ENCODE measurements at regions not wholly inside any gene's neighbourhood (a gene's known extent, or its start where the extent isn't known, plus 50 kb on each side); places are given as distances from the start of the nearest gene placed in this dataset.

GRCh38 chr1:24999426-24999825 is 69.3 kb upstream of the RUNX3 start:
- DNase-seq, result no peak

DNA sequence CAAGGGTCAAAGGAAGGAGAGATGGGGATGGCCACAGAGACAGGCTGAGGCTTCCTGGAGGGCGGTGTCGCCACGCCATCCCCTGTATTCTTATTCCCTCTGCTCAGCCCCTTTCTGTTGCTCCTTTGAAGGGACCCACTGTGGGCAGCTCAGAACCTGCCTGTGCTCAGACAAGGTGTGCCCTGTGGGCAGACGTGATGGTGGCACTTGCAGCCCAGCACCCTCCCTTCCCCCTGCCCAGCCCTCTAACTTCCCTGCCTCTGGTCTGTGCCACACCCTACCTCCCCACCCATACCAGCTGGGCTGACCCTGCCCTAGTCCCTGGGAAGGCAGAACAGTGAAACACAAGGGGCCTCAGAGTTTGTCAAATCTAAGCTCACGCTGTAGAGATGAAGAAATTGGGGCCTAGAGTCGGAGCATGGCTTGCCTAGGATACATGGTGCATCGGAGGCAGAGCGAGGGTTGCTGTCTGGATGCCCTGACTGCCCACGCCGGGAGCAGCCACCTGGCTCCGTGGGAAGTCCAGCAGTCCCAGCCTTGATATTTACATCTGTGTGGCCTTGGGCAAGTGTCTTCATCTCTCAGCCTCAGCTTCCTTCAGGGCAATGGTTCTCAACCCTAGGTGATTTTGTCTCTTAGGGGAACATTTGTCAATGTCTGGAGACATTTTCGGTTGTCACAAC is 68.6 kb upstream of the RUNX3 start:
- no peak for DNase-seq

GRCh38 chr1:24996983-24997893 is 67.2 kb upstream of the RUNX3 start:
- DNase-seq, result no peak

DNA sequence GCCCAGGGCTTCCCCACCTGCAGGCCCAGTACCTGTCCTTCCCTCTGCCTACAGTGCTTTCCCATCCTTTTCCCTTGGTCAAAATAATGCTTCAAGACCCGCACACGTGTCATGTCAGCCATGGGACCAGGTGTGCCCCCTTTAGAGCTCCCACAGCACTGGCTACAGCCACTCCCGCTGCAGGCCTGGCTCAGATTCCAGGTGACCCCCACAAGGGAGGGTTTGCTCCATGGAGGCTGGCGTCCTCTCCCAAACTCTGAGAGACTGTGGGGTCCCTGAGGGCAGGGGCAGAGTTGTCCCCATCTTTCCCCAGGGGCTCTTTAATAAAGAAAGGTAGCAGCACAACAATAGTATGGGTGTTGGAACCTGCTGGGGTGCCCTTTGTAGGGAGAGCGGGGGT is 66.4 kb upstream of the RUNX3 start:
- no peak for DNase-seq

GRCh38 chr1:24995661-24996060 is 65.6 kb upstream of the RUNX3 start:
- no peak for DNase-seq

DNA sequence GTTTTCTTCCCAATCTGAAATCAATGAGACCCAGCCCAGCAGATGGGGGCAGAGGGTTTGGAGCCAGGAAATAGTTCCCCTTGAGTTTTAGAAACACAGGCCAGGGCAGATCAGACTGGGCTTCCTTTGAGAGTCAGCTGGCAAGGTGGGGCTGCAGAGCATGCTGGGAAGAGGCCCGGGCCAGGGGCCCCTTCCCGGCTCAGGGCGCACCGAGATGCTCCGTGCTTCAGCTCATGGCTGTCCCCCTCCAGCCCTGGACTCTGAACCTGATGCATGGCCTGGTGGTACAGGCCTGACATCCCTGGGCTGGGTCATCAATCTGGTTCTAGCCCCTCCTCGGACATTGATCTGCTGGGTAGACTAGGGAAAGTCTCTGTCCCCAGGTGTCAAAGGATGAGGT is 65.1 kb upstream of the RUNX3 start:
- no peak for DNase-seq

DNA sequence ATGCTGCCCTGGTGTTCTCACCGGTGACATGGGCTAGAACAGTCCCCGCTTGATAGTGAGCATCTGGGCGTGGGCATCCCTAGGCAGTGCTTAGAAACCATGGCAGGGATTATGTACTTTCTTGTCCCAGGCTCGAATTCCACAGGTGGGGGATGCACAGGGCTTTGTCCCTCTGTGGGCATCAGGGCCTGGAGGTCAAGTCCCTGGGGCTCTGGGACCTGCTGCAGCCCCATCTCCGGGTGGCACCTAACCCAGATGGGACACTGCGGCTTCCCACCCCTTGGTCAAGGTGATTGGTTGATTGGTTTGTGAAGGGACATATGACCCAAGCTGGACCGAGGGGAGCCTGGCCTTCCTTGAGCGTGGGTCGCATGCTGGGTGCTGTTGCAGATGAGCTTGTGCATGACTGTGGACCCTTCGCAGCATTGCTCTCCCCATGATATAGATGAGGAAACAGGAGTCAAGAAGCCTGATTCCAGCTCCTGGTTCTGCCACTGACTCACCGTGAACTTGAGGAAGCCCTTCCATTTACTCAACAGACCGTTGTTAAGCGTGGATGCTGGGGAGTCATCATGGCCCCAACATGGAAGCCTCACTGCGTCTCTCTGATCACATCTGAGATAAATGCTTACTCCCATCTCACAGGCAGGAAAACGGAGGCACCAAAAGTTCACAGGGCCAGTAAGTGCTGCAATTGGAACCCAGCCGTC is 64.0 kb upstream of the RUNX3 start:
- DNase-seq, result no peak

- no peak for DNase-seq
Measured at GRCh38 chr1:24992761-24993211, 62.7 kb upstream of the RUNX3 start.

- DNase-seq, result no peak
Measured at GRCh38 chr1:24992124-24992760, 62.2 kb upstream of the RUNX3 start.

GRCh38 chr1:24991697-24992096 is 61.6 kb upstream of the RUNX3 start:
- no peak for DNase-seq

- no peak for DNase-seq
Measured at GRCh38 chr1:24990779-24991641, 60.9 kb upstream of the RUNX3 start.

DNA sequence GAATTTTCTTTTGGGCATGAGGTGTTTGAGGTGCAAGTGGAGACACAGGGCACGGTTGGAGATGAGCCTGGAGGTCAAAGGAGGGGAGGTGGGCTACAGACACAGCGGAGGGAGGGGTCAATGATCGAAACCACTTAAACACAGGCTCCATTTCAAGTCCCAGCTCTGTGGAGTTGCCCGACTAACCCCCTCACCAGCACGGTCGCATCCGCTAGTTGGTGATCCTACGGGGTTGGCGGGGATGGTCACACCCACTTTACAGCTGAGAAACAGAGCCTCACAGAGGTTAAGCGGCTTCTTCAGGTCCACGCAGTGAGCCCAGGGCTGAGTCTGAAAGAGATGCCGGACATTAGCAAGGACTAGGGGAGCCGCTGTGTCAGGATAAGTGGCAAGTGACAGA is 60.1 kb upstream of the RUNX3 start:
- DNase-seq, result no peak

DNA sequence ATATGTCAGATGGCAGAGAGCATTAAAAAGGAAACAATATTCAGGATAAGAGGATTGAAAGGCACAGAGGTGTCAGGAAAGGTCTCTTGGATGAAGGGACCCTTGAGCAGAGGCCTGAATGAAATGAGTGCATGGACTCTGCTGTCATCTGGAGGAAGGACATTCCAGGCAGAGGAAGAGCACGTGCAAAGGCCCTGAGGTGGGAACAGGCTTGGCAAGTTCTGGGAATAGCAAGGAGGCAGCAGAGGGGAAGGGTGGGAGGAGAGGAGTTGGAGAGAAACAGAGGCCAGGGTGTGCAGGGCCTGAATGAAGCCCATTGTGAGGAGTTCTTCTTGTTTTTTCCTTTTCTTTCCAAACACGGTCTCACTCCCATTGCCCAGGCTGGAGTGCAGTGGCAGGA is 59.0 kb upstream of the RUNX3 start:
- no peak for DNase-seq

DNA sequence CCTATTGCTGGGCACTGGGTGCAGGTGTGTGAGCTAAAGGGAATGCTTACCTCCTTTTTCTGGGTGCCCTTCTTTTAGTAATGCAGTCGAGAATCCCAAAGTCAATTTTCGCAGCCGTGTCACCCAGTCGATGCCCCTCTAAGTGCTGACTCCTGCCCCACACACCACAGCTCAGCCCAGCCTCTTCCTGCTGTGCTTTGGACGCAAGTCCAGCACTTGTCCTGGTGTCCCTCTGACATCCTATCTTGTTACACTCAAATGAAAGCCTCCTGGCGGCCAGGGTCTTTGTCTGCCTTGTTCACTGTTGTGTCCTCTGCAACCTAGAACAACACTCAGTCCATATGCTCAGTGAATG is 58.5 kb upstream of the RUNX3 start:
- DNase-seq, result no peak

- no peak for DNase-seq
Measured at GRCh38 chr1:24987875-24988557, 57.9 kb upstream of the RUNX3 start.

DNA sequence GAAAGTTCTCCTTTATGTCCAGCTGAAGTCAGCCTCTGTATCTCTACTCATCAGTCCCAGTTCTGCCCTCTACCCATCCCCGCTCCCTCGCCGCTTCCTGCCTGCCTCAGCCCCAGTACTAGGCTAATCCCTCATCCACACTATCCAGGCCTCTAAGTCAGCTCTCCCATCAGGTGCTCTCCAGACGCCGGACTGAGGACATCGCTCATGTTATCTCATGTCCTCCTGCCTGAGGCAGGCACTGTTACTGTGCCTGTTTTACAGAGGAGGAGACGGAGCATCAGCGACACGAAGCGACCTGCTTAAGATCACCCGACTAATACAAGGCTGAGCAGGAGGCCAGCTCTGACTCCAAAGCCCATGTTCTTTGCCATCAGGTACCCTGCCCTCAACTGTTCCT is 57.3 kb upstream of the RUNX3 start:
- DNase-seq, result no peak

GRCh38 chr1:24986372-24986965 is 56.4 kb upstream of the RUNX3 start:
- DNase-seq, result no peak

GRCh38 chr1:24985737-24986136 is 55.7 kb upstream of the RUNX3 start:
- DNase-seq, result no peak

GRCh38 chr1:24984800-24985522 is 54.9 kb upstream of the RUNX3 start:
- DNase-seq, result no peak

DNA sequence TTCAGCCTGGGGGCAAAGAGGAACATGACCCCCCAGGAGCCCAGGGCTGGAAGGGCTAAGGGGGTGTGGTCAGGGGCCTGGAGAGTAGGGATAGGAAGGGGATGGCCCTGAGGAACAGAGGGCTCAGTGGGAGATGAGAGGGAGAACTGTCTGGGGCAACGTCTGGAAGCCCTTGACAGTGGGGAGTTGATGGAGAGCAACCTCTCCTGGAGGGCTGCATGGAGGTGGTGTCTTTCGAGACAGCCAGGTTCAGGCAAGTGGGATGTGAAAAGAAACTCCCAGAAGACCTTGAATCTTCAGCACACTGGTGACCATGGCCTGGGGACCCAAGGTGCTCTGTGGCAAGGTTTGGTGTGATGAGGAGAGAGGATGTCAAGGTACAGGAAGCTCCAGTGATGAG is 54.2 kb upstream of the RUNX3 start:
- no peak for DNase-seq
